GM23248 (cell line): ENCODE measurements at regions not wholly inside any gene's neighbourhood (a gene's known extent, or its start where the extent isn't known, plus 50 kb on each side); places are given as distances from the start of the nearest gene placed in this dataset.

ENCODE experiments used
- EZH2 ChIP-seq: fragments of 200-600 bp; sonication (generic); IDR thresholded peaks from 2 replicates; pipeline ENCODE4 v1.6.1; 2018; ENCODE audit warnings: antibody characterized with exemption, mild to moderate bottlenecking; ENCODE audit not compliant: insufficient read depth, poor library complexity, severe bottlenecking
- EZH2phosphoT487 ChIP-seq: fragments of 200-600 bp; sonication (generic); IDR thresholded peaks from 2 replicates; pipeline ENCODE4 v1.6.1; 2018; ENCODE audit warnings: antibody characterized with exemption, moderate library complexity, mild to moderate bottlenecking, low read depth; ENCODE audit not compliant: insufficient read depth

- TF ChIP-seq EZH2 (no peak), EZH2phosphoT487 (no peak)
These were observed 437.1 kb downstream of the COL12A1 start for GRCh38 chr6:74768738-74769137.
